Neural crest cell (in vitro differentiated cells): ENCODE measurements at regions not wholly inside any gene's neighbourhood (a gene's known extent, or its start where the extent isn't known, plus 50 kb on each side); places are given as distances from the start of the nearest gene placed in this dataset.

Source experiments
- DNase-seq: peaks from one replicate; pipeline ENCODE4 v3.0.0; 2021; ENCODE audit warnings: low read depth, mixed read lengths, low spot score
- H3K27ac Mint-ChIP-seq: one replicate; pipeline ENCODE4 v1.8.0; 2021; ENCODE audit warnings: mild to moderate bottlenecking, mixed read lengths; ENCODE audit not compliant: unreplicated experiment
- H3K27me3 Mint-ChIP-seq: 2 replicates; pipeline ENCODE4 v1.8.0; 2021; ENCODE audit warnings: low read depth, mild to moderate bottlenecking, mixed read lengths
- H3K36me3 Mint-ChIP-seq: 2 replicates; pipeline ENCODE4 v1.8.0; 2021; ENCODE audit warnings: low read depth, mild to moderate bottlenecking, mixed read lengths
- H3K4me1 Mint-ChIP-seq: 2 replicates; pipeline ENCODE4 v1.8.0; 2021; ENCODE audit warnings: mixed read lengths
- H3K4me3 Mint-ChIP-seq: one replicate; pipeline ENCODE4 v1.8.0; 2021; ENCODE audit warnings: mild to moderate bottlenecking, mixed read lengths
- H3K9me3 Mint-ChIP-seq: 2 replicates; pipeline ENCODE4 v1.8.0; 2021; ENCODE audit warnings: mixed read lengths
- TF ChIP-seq, protein P1 (sequence below): fragments of 200-600 bp; sonication (generic); conservative IDR thresholded peaks from 2 replicates; pipeline ENCODE4 v1.5.0; 2021; ENCODE audit warnings: antibody characterized with exemption, mild to moderate bottlenecking

DNA sequence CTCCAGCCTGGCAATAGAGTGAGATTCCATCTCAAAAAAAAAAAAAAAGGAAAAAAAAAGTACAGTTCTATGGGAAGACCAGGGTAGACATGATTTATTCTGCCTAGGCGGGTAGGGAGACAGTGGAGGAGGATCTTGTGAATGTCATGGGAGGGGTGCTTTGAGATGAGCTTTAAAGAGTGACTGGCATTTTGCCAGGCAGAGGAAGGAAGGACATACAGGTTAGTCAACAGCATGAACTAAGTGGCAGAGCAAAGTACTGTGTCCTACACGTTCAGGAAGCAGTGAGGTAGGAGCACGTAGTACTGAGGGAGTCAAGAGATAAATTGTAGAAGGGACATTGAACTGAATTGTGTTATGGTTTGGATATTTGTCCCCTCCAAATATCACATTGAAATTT lies 451.5 kb downstream of the TOX3 start:
- Mint-ChIP-seq H3K27me3 (no peaks in the 10 kb centered on the region), H3K9me3 (no peaks in the 10 kb centered on the region), H3K36me3 (no peaks in the 10 kb centered on the region), H3K4me1 (no peaks in the 10 kb centered on the region), H3K27ac (no peak overlapping the region), H3K4me3 (no peak overlapping the region)
- no peak for DNase-seq
- TF ChIP-seq, protein P1, sequence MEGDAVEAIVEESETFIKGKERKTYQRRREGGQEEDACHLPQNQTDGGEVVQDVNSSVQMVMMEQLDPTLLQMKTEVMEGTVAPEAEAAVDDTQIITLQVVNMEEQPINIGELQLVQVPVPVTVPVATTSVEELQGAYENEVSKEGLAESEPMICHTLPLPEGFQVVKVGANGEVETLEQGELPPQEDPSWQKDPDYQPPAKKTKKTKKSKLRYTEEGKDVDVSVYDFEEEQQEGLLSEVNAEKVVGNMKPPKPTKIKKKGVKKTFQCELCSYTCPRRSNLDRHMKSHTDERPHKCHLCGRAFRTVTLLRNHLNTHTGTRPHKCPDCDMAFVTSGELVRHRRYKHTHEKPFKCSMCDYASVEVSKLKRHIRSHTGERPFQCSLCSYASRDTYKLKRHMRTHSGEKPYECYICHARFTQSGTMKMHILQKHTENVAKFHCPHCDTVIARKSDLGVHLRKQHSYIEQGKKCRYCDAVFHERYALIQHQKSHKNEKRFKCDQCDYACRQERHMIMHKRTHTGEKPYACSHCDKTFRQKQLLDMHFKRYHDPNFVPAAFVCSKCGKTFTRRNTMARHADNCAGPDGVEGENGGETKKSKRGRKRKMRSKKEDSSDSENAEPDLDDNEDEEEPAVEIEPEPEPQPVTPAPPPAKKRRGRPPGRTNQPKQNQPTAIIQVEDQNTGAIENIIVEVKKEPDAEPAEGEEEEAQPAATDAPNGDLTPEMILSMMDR = no peak

- H3K9me3 Mint-ChIP-seq = peaks cover 6% of the 10 kb centered on the region
- no peaks in the 10 kb centered on the region for H3K36me3 Mint-ChIP-seq
- no peak for DNase-seq
- H3K27me3 Mint-ChIP-seq = no peaks in the 10 kb centered on the region
- no peaks in the 10 kb centered on the region for H3K4me1 Mint-ChIP-seq
- H3K27ac Mint-ChIP-seq = no peak overlapping the region
- TF ChIP-seq, protein P1 = no peak
- H3K4me3 Mint-ChIP-seq = no peak overlapping the region
These were observed 454.8 kb downstream of the TOX3 start for GRCh38 chr16:52092126-52092525.

GRCh38 chr16:52090080-52090479 lies 456.9 kb downstream of the TOX3 start:
- no peaks in the 10 kb centered on the region for H3K4me1 Mint-ChIP-seq
- H3K9me3 Mint-ChIP-seq = peaks cover 6% of the 10 kb centered on the region
- DNase-seq = no peak
- H3K36me3 Mint-ChIP-seq = no peaks in the 10 kb centered on the region
- H3K4me3 Mint-ChIP-seq = no peak overlapping the region
- no peaks in the 10 kb centered on the region for H3K27me3 Mint-ChIP-seq
- TF ChIP-seq, protein P1 = no peak
- no peak overlapping the region for H3K27ac Mint-ChIP-seq

- no peaks in the 10 kb centered on the region for H3K4me1 Mint-ChIP-seq
- no peaks in the 10 kb centered on the region for H3K36me3 Mint-ChIP-seq
- DNase-seq = no peak
- H3K9me3 Mint-ChIP-seq = peaks cover 6% of the 10 kb centered on the region
- no peak overlapping the region for H3K4me3 Mint-ChIP-seq
- H3K27ac Mint-ChIP-seq = no peak overlapping the region
- TF ChIP-seq, protein P1 = no peak
- no peaks in the 10 kb centered on the region for H3K27me3 Mint-ChIP-seq
These were observed 457.5 kb downstream of the TOX3 start for GRCh38 chr16:52089476-52089875.

- DNase-seq = no peak
- H3K27me3 Mint-ChIP-seq = no peaks in the 10 kb centered on the region
- H3K4me3 Mint-ChIP-seq = no peak overlapping the region
- peaks cover 6% of the 10 kb centered on the region for H3K9me3 Mint-ChIP-seq
- H3K4me1 Mint-ChIP-seq = no peaks in the 10 kb centered on the region
- no peak overlapping the region for H3K27ac Mint-ChIP-seq
- TF ChIP-seq, protein P1 = no peak
- no peaks in the 10 kb centered on the region for H3K36me3 Mint-ChIP-seq
These were observed 460.0 kb downstream of the TOX3 start for GRCh38 chr16:52086901-52087300.
